Upper lobe of left lung (tissue), 6 donors: ENCODE measurements at regions not wholly inside any gene's neighbourhood (a gene's known extent, or its start where the extent isn't known, plus 50 kb on each side); places are given as distances from the start of the nearest gene placed in this dataset.
A peak's percentile ranks its signal among the peaks of the same experiment; 100 is the strongest.

Source experiments
- ATAC-seq, 2 donors: fragments of 200-7000 bp; cut with Tn5 transposase; one replicate each; pipeline ENCODE4 v1.9.1; 2022; ENCODE audit warnings: mild to moderate bottlenecking in 2 of 2, moderate library complexity in 2 of 2; ENCODE audit not compliant: low FRiP score in 2 of 2
- DNase-seq, 2 donors: peaks; one replicate each; pipeline ENCODE4 v3.0.0-alpha.2; 2019 to 2020
- H3K27ac ChIP-seq, 4 donors: fragments of 200-600 bp; sonication (generic); one replicate each; pipeline ENCODE4 v1.5.1; 2016 to 2019
- H3K27me3 ChIP-seq, 4 donors: fragments of 200-600 bp; sonication (generic); one replicate each; pipeline ENCODE4 v1.5.1; 2017 to 2019
- H3K36me3 ChIP-seq, 4 donors: fragments of 200-600 bp; sonication (generic); one replicate each; pipeline ENCODE4 v1.5.1; 2016 to 2019
- H3K4me1 ChIP-seq, 4 donors: fragments of 200-600 bp; sonication (generic); one replicate each; pipeline ENCODE4 v1.5.1; 2018 to 2019
- H3K4me3 ChIP-seq, 4 donors: fragments of 200-600 bp; sonication (generic); one replicate each; pipeline ENCODE4 v1.5.1; 2017 to 2019; ENCODE audit warnings: mild to moderate bottlenecking in 2 of 4, moderate library complexity in 1 of 4
- H3K9me3 ChIP-seq, 4 donors: fragments of 200-600 bp; sonication (generic); one replicate each; pipeline ENCODE4 v1.5.1; 2018 to 2019
- EP300 ChIP-seq, 4 donors: sonication (generic); formaldehyde crosslinking; IDR thresholded peaks; one replicate each; pipeline ENCODE4 v1.5.1; 2017; ENCODE audit warnings: antibody characterized with exemption in 4 of 4, control low read depth in 2 of 4
- POLR2A ChIP-seq, 4 donors: fragments of 450-650 bp; IDR thresholded peaks; one replicate each; pipeline ENCODE4 v1.5.1; 2016 to 2017; ENCODE audit warnings: antibody characterized with exemption in 4 of 4, mild to moderate bottlenecking in 2 of 4
- POLR2AphosphoS5 ChIP-seq, 2 donors: sonication (generic); formaldehyde crosslinking; IDR thresholded peaks; one replicate each; pipeline ENCODE4 v1.5.1; 2017; ENCODE audit warnings: antibody characterized with exemption in 2 of 2
- whole genome bisulfite sequencing, 2 donors: methylation state at CpG; one replicate each; pipeline ENCODE4 v1.1.5; 2017 to 2018; 5-methylcytosine and 5-hydroxymethylcytosine counted together
- TF ChIP-seq, protein P1 (sequence below), 6 experiments: fragments of 450-650 bp in 4 of 6; fragments of 200-600 bp in 2 of 6; sonication (generic) in 2 of 6; IDR thresholded peaks; one replicate each; pipeline ENCODE4 v1.5.1; 2016 to 2019; ENCODE audit warnings: antibody characterized with exemption in 6 of 6
- donor health status: DM: no; HTN: no; CAD: no; lungs with moderate emphysema.
- donor health status: DM: no; HTN: yes; CAD: no; lungs with severe emphysema.

DNA sequence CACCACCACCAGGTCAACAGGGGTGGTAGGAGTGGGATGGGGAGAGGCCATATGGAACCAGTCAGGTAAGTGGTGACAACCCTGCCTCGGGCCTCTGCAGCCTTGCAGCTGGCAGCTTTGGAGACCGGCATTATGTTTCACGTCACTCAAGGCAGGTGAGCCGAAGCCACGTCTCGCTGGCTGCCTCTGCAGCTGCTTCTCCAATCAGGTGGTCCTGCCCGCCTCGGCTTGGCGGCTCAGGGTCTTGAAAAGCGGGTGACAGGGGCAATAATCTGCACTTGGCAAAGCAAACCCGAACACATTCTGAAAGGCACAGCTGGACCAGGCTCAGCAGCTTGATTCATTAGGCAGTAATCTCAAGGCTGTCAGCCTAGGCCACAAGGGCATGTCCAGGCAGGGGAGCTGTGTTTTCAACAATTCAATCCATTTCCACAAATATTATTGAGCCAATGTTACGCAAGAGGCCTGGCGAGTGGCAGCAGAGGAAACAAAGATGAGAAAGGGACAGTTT lies 77.4 kb upstream of the PCDH8 start:
- Histone ChIP-seq H3K36me3 (no peaks in the 10 kb centered on the region), H3K27ac (peak overlapping the region in 1 of 4 donors; percentile 19), H3K4me1 (no peaks in the 10 kb centered on the region), H3K27me3 (no peaks in the 10 kb centered on the region), H3K4me3 (no peak overlapping the region), H3K9me3 (no peaks in the 10 kb centered on the region)
- 56 to 61% methylated on average over 13 of the region's 13 CpGs for WGBS, 2 donors
- ATAC-seq (no peak), DNase-seq (peak in 1 of 2 donors; percentile 48)
- TF ChIP-seq EP300 (IDR thresholded peaks at IDR 0.05): no peak
- TF ChIP-seq, protein P1, sequence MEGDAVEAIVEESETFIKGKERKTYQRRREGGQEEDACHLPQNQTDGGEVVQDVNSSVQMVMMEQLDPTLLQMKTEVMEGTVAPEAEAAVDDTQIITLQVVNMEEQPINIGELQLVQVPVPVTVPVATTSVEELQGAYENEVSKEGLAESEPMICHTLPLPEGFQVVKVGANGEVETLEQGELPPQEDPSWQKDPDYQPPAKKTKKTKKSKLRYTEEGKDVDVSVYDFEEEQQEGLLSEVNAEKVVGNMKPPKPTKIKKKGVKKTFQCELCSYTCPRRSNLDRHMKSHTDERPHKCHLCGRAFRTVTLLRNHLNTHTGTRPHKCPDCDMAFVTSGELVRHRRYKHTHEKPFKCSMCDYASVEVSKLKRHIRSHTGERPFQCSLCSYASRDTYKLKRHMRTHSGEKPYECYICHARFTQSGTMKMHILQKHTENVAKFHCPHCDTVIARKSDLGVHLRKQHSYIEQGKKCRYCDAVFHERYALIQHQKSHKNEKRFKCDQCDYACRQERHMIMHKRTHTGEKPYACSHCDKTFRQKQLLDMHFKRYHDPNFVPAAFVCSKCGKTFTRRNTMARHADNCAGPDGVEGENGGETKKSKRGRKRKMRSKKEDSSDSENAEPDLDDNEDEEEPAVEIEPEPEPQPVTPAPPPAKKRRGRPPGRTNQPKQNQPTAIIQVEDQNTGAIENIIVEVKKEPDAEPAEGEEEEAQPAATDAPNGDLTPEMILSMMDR (IDR thresholded peaks at IDR 0.05): no peak
- no peak for TF ChIP-seq POLR2A (IDR thresholded peaks at IDR 0.05)

DNA sequence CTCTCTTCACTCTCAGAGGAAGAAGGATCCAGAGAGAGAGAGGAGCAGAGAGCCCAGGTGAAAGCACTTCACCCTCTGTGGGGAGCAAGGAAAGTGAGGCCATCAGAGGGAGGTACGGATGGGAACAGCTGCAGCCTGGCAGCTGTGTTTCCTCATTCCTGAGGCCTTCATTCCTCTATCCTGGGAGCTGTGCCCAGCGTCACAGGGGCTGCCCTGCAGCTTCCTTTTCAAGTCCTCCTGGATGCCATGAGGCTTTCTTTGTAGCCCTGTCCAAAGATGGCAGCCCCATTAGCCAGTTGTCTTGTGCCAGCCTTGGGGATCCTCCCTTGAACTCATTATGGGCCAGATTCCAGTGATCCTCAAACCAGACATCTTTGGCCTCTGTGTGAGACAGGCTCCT lies 76.8 kb upstream of the PCDH8 start:
- WGBS, 2 donors: 21 to 50% methylated on average over 2 of the region's 2 CpGs
- ATAC-seq: no peak

DNA sequence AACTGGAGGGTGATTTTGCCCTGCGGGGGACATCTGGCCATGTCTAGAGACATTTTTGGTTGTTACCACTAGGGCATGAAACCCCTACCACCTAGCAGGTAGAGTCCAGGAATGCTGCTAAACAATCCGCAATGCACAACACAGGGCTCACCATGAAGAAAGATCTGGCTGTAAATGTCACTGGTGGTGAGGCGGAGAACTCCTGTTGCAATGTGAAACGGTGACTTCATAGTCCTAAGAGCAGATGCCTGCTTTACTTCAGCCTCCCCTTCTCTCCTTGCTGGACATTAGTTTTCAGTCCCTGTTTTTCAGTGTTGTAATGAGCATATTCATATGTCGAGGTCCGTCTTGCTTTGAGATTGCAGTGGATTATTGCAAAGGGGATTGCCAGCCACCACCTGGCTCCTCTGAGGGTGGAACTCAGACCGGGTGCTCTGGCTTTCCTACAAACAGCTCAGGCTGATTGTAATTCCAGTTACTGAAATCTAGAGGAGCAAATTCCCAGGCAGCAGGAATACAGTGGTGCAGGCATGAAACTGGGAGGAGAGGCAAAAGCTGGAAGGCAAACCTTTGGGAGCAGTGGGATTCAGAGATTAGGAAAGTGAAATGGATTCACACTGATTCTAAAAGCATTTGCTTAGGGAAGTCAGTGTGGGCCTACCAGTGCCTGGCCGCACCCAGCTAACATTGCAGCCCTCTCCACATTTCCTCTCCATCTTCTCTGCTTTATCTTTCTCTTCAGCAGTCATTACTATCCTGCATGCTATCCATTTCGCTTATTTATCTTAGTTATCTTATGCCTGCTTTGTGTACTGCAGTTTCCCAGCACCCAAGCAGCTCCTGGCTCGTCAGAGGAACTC lies 76.1 kb upstream of the PCDH8 start:
- TF ChIP-seq, protein P1 (IDR thresholded peaks at IDR 0.05): no peak
- TF ChIP-seq POLR2AphosphoS5 (IDR thresholded peaks at IDR 0.05) (no peak), EP300 (IDR thresholded peaks at IDR 0.05) (no peak), POLR2A (IDR thresholded peaks at IDR 0.05) (no peak)
- no peak overlapping the region for H3K4me3 ChIP-seq
- no peaks in the 10 kb centered on the region for H3K4me1 ChIP-seq
- H3K36me3 ChIP-seq: no peaks in the 10 kb centered on the region
- H3K27me3 ChIP-seq: no peaks in the 10 kb centered on the region
- DNase-seq (no peak), ATAC-seq (no peak)
- no peaks in the 10 kb centered on the region for H3K9me3 ChIP-seq
- WGBS, 2 donors: 70 to 77% methylated on average over 10 of the region's 10 CpGs
- no peak overlapping the region for H3K27ac ChIP-seq

More for the DNA sequence above, 76.8 kb upstream of the PCDH8 start:
- Histone ChIP-seq H3K9me3 (no peaks in the 10 kb centered on the region), H3K36me3 (no peaks in the 10 kb centered on the region), H3K27ac (peak overlapping the region in 1 of 4 donors; percentile 19), H3K27me3 (no peaks in the 10 kb centered on the region), H3K4me3 (no peak overlapping the region), H3K4me1 (no peaks in the 10 kb centered on the region)
- TF ChIP-seq, protein P1 (IDR thresholded peaks at IDR 0.05): no peak
- TF ChIP-seq EP300 (IDR thresholded peaks at IDR 0.05): no peak
- TF ChIP-seq POLR2AphosphoS5 (IDR thresholded peaks at IDR 0.05): no peak
- no peak for TF ChIP-seq POLR2A (IDR thresholded peaks at IDR 0.05)
- no peak for DNase-seq

DNA sequence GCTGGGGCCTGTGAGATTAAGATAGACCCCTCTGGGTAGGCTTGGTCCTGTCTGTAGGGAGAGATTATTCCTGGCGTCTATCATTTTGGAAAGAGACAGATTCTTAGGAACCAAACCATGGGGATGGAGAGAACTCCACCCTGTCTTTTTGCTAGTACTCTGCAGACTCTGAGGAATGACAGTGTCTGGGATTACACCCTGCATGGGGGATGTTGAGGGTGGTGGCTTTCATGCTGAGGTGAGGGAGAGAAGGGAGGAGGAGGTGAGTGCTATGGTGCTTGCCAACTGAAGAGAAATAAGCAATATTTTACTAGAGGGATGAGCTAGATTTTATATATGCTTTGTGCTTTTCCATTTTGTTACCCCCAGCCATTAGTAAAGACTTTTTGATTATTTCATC lies 74.5 kb upstream of the PCDH8 start:
- H3K4me1 ChIP-seq: no peaks in the 10 kb centered on the region
- no peak overlapping the region for H3K4me3 ChIP-seq
- WGBS, 2 donors: 77 to 85% methylated on average over 1 of the region's 1 CpG
- DNase-seq (no peak), ATAC-seq (no peak)
- no peaks in the 10 kb centered on the region for H3K9me3 ChIP-seq
- H3K27ac ChIP-seq: no peak overlapping the region
- no peaks in the 10 kb centered on the region for H3K36me3 ChIP-seq
- H3K27me3 ChIP-seq: no peaks in the 10 kb centered on the region
- no peak for TF ChIP-seq EP300 (IDR thresholded peaks at IDR 0.05)
- no peak for TF ChIP-seq POLR2AphosphoS5 (IDR thresholded peaks at IDR 0.05)
- TF ChIP-seq, protein P1 (IDR thresholded peaks at IDR 0.05): no peak
- no peak for TF ChIP-seq POLR2A (IDR thresholded peaks at IDR 0.05)
